Left cardiac atrium (tissue), 4 donors: ENCODE measurements at regions not wholly inside any gene's neighbourhood (a gene's known extent, or its start where the extent isn't known, plus 50 kb on each side); places are given as distances from the start of the nearest gene placed in this dataset.
A peak's percentile ranks its signal among the peaks of the same experiment; 100 is the strongest.

Experiments
- ATAC-seq, 2 donors: fragments of 200-7000 bp; cut with Tn5 transposase; one replicate each; pipeline ENCODE4 v1.9.1; 2020; ENCODE audit warnings: mild to moderate bottlenecking in 2 of 2, moderate library complexity in 2 of 2
- DNase-seq: peaks from one replicate; pipeline ENCODE4 v3.0.0-alpha.2; 2020
- intact Hi-C, 2 donors: fragments of 100-400 bp; cut with DNase I; formaldehyde crosslinking; loops; one replicate each; pipeline versions ENCODE4 v1.14.1 to v1.15.1; 2022 to 2023
- donor health status: DM: no; HTN: yes; CAD: no.
- donor health status: DM: no; HTN: yes; CAD: no; lungs with severe emphysema.
- donor health status: DM: yes; HTN: yes; CAD: no.
- donor health status: Dilated cardiomyopathy.

- intact Hi-C loops, result no loop called here
- DNase-seq, result no peak
- ATAC-seq, result peak; percentile 42 to 67
Observed at GRCh38 chr19:32287086-32287485, 58.3 kb upstream of the ZNF507 start.

- ATAC-seq (peak; percentile 87 to 94), DNase-seq (peak; percentile 80)
- intact Hi-C loops, result no loop called here
Observed at GRCh38 chr19:32287811-32288227, 57.6 kb upstream of the ZNF507 start.

GRCh38 chr19:32289566-32290210 lies 55.7 kb upstream of the ZNF507 start:
- ATAC-seq (no peak), DNase-seq (no peak)
- intact Hi-C loops, result no loop called here

GRCh38 chr19:32291876-32292275 lies 53.5 kb upstream of the ZNF507 start:
- ATAC-seq (no peak), DNase-seq (no peak)
- intact Hi-C loops, result no loop called here

GRCh38 chr19:32294871-32295438 lies 50.5 kb upstream of the ZNF507 start:
- no peak for ATAC-seq
- no peak for DNase-seq
- intact Hi-C loops, result no loop called here
